Psoas muscle (tissue), 7 donors: ENCODE measurements at regions not wholly inside any gene's neighbourhood (a gene's known extent, or its start where the extent isn't known, plus 50 kb on each side); places are given as distances from the start of the nearest gene placed in this dataset.
"Not testable (repeated sequence)": the region's sequence is repeated elsewhere in the genome, so short reads cannot be mapped to it uniquely, and the experiment has no call there.

Experiments used
- ATAC-seq, 4 donors: fragments of 200-7000 bp; cut with Tn5 transposase; one replicate each; pipeline ENCODE4 v1.9.1; 2020; ENCODE audit warnings: moderate library complexity in 3 of 4, mild to moderate bottlenecking in 2 of 4
- DNase-seq, 2 donors: peaks; one replicate each; pipeline ENCODE4 v3.0.0-alpha.2; 2020
- H3K27ac ChIP-seq: fragments of 200-600 bp; one replicate; pipeline ENCODE4 v1.8.0; 2022
- H3K27me3 ChIP-seq, 3 donors: fragments of 200-600 bp in 1 of 3; one replicate each; pipeline versions ENCODE4 v1.6.1 to v1.8.0; 2013 to 2022; ENCODE audit warnings: low read length in 2 of 3, mild to moderate bottlenecking in 2 of 3, moderate library complexity in 1 of 3; ENCODE audit not compliant: insufficient read depth in 3 of 3
- H3K36me3 ChIP-seq, 2 donors: fragments of 200-600 bp in 1 of 2; one replicate each; pipeline versions ENCODE4 v1.6.1 to v1.8.0; 2013 to 2022; ENCODE audit warnings: low read depth in 1 of 2, mild to moderate bottlenecking in 1 of 2, moderate library complexity in 1 of 2; ENCODE audit not compliant: insufficient read depth in 1 of 2
- H3K4me1 ChIP-seq: fragments of 200-600 bp; one replicate; pipeline ENCODE4 v1.8.0; 2022
- H3K4me3 ChIP-seq: fragments of 200-600 bp; one replicate; pipeline ENCODE4 v1.8.0; 2022; ENCODE audit warnings: mild to moderate bottlenecking
- H3K9me3 ChIP-seq: fragments of 200-600 bp; one replicate; pipeline ENCODE4 v1.8.0; 2022
- WGBS, 3 donors: extraction: QIAGEN DNeasy Blood & Tissue Kit; methylation state at CpG; one replicate each; pipeline versions ENCODE4 v1.1.6 to v1.1.7; 2013; 5-methylcytosine and 5-hydroxymethylcytosine counted together
- intact Hi-C, 2 donors: fragments of 100-400 bp; cut with DNase I; formaldehyde crosslinking; loops; one replicate each; pipeline versions ENCODE4 v1.11.0 to v1.14.2; 2022
- TF ChIP-seq, protein P1 (sequence below): fragments of 200-600 bp; IDR thresholded peaks from one replicate; pipeline ENCODE4 v1.8.0; 2022; ENCODE audit warnings: antibody characterized with exemption
- donor health status: healthy with polysubstance abuse.
- donor health status: DM: no; HTN: no; CAD: no; lungs with moderate emphysema.
- donor health status: Bipolar disorder and iron deficiency.
- donor health status: healthy.
- donor health status: DM: yes; HTN: yes; CAD: no.
- donor health status: DM: no; HTN: no; CAD: no.
- donor health status: DM: yes; HTN: yes; CAD: no.

- no peaks in the 10 kb centered on the region for H3K36me3 ChIP-seq
- no peak overlapping the region for H3K27ac ChIP-seq
- intact Hi-C loops: no loop called here
- WGBS, 3 donors: 22 to 45% (median 23%) methylated on average over 1 of the region's 1 CpG
- no peaks in the 10 kb centered on the region for H3K9me3 ChIP-seq
- ATAC-seq (peak in 1 of 4 donors; percentile 61), DNase-seq (no peak)
- H3K4me1 ChIP-seq: no peaks in the 10 kb centered on the region
- no peaks in the 10 kb centered on the region for H3K27me3 ChIP-seq
- TF ChIP-seq, protein P1, sequence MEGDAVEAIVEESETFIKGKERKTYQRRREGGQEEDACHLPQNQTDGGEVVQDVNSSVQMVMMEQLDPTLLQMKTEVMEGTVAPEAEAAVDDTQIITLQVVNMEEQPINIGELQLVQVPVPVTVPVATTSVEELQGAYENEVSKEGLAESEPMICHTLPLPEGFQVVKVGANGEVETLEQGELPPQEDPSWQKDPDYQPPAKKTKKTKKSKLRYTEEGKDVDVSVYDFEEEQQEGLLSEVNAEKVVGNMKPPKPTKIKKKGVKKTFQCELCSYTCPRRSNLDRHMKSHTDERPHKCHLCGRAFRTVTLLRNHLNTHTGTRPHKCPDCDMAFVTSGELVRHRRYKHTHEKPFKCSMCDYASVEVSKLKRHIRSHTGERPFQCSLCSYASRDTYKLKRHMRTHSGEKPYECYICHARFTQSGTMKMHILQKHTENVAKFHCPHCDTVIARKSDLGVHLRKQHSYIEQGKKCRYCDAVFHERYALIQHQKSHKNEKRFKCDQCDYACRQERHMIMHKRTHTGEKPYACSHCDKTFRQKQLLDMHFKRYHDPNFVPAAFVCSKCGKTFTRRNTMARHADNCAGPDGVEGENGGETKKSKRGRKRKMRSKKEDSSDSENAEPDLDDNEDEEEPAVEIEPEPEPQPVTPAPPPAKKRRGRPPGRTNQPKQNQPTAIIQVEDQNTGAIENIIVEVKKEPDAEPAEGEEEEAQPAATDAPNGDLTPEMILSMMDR: no peak
- H3K4me3 ChIP-seq: no peak overlapping the region
These were observed 67.1 kb upstream of the DCN start for GRCh38 chr12:91249518-91250272.

DNA sequence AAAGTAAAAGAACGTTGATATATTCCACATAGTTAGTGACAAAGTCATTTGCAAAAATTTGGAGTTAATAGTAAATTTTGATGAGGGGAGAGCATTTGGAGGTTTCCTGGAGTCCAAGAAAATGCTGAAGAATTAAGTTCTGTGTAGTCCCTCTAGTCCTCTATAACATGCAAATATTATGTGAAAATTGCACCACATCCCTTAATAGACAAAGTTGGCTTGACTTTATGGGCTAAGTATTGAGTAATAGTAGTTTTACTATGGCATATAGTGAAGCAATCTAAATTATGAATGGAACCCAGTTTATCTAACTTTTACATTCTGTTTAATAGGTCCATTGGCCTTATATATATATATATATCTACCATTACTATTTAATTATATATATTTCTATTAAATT is 66.4 kb upstream of the DCN start:
- Histone ChIP-seq H3K4me3 (no peak overlapping the region), H3K4me1 (no peaks in the 10 kb centered on the region), H3K36me3 (no peaks in the 10 kb centered on the region), H3K27ac (no peak overlapping the region), H3K9me3 (no peaks in the 10 kb centered on the region), H3K27me3 (no peaks in the 10 kb centered on the region)
- DNase-seq (no peak), ATAC-seq (no peak)
- 70 to 80% (median 72%) methylated on average over 1 of the region's 1 CpG for WGBS, 3 donors
- intact Hi-C loops: no loop called here
- TF ChIP-seq, protein P1: no peak

DNA sequence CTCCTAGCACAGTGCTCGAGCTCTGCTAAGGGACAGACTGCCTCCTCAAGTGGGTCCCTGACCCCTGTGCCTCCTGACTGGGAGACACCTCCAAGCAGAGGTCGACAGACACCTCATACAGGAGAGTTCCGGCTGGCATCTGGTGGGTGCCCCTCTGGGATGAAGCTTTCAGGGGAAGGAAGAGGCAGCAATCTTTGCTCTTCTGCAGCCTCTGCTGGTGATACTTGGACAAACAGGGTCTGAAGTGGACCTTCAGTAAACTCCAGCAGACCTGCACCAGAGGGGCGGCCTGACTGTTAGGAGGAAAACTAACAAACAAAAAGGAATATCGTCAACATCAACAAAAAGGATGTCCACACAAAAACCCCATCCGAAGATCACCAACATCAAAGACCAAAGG is 60.6 kb upstream of the DCN start:
- ATAC-seq, H3K36me3 ChIP-seq: not testable (repeated sequence)
- peak; percentile 10 to 46 for DNase-seq

DNA sequence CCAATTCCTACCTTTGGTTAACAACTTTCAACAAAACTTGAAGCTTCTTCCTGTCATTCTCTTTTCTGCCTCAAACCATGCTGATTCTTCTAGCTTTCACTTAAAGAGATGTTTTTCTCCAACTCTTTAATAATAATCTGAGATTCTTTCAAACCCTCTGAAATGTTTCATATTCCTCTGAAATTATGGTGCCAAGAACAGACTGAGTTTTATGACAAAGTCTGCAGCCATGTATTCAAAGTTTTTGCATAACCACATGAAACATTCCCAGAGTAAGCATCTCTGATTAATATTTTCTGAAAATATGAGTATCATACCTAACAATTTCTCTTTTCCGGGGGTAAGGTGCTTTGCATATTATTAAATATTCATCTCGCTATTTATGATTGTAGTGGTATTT is 59.1 kb upstream of the DCN start:
- TF ChIP-seq, protein P1: no peak
- Histone ChIP-seq H3K36me3 (no peaks in the 10 kb centered on the region), H3K27me3 (no peaks in the 10 kb centered on the region), H3K9me3 (no peaks in the 10 kb centered on the region), H3K4me1 (no peaks in the 10 kb centered on the region), H3K27ac (no peak overlapping the region), H3K4me3 (no peak overlapping the region)
- intact Hi-C loops: no loop called here
- 89 to 95% (median 92%) methylated on average over 2 of the region's 2 CpGs for WGBS, 3 donors
- DNase-seq (no peak), ATAC-seq (no peak)

More for the DNA sequence above, 60.6 kb upstream of the DCN start:
- H3K27ac ChIP-seq, H3K27me3 ChIP-seq, H3K4me3 ChIP-seq, H3K9me3 ChIP-seq, intact Hi-C loops, H3K4me1 ChIP-seq: not testable (repeated sequence)
- WGBS, 3 donors: 87 to 92% (median 90%) methylated on average over 6 of the region's 6 CpGs

DNA sequence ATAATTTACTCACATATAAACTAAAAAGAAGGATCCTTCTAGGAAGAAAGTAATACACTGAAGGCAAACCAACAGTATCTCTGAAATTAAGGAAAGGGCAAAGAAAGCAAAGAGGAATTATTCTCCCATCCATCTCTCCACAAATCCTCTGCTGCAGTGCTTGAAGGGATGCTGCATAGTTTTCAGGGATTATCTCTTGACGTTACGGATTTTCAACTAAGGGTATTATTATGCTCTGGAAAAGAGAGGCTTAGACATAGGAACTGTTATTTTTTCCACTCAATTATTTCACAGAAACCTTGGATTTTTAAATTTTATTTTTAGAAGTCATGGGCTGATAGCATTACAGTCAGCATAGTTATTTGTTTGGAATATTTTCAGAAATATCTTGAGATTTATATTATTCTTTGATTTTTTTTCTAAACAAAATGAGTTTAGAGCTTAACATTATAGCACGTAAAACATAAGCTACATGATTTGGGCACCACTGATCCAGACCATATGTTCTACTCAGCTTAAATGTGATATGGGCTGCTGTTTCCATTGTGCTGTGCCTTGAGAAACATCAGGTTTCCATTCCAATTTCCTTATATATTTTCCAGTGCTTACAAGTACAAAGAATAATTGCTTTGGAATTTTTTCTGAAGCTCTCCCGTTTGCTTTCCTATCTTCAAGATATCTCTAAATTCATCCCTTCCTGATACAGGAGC is 57.9 kb upstream of the DCN start:
- TF ChIP-seq, protein P1: no peak
- no peak overlapping the region for H3K4me3 ChIP-seq
- 34 to 38% (median 37%) methylated on average over 4 of the region's 4 CpGs for WGBS, 3 donors
- ATAC-seq (no peak), DNase-seq (no peak)
- intact Hi-C loops: no loop called here
- H3K27me3 ChIP-seq: no peaks in the 10 kb centered on the region
- no peaks in the 10 kb centered on the region for H3K9me3 ChIP-seq
- H3K36me3 ChIP-seq: no peaks in the 10 kb centered on the region
- no peak overlapping the region for H3K27ac ChIP-seq
- no peaks in the 10 kb centered on the region for H3K4me1 ChIP-seq
